Activated CD8-positive, alpha-beta T cell treated with anti-CD3 and anti-CD28 coated beads, Interleukin-2, amount 10 ng/mL, durations not matched to agents 7 days and 5 days (primary cell): ENCODE measurements at regions not wholly inside any gene's neighbourhood (a gene's known extent, or its start where the extent isn't known, plus 50 kb on each side); places are given as distances from the start of the nearest gene placed in this dataset. TPM values are rescaled to one million over a fixed set of nuclear protein-coding genes. Genes with fewer than 3 reads are reported as not detected.
"Not testable (repeated sequence)": the region's sequence is repeated elsewhere in the genome, so short reads cannot be mapped to it uniquely, and the experiment has no call there.

ENCODE experiments used
- ATAC-seq: fragments of 150-1000 bp; cut with Tn5 transposase; one replicate; pipeline ENCODE4 v1.10.0; 2021; ENCODE audit warnings: moderate library complexity
- CTCF ChIA-PET: fragments of 350-600 bp; sonication (Branson Sonifier 250); formaldehyde crosslinking; loops from one replicate; lab custom pipeline; 2021; ENCODE audit warnings: antibody characterized with exemption; lab: Charles Lee
- POLR2A ChIA-PET: fragments of 350-600 bp; sonication (Branson Sonifier 250); formaldehyde crosslinking; loops from one replicate; lab custom pipeline; 2021; ENCODE audit warnings: antibody characterized with exemption; lab: Charles Lee
- DNase-seq: peaks from one replicate; pipeline ENCODE4 v3.0.0-alpha.2; 2020
- H3K27ac Mint-ChIP-seq: one replicate; pipeline ENCODE4 v1.8.0; 2021; ENCODE audit warnings: mild to moderate bottlenecking, mixed read lengths
- H3K27me3 Mint-ChIP-seq: one replicate; pipeline ENCODE4 v1.8.0; 2021; ENCODE audit warnings: low read depth, mixed read lengths
- H3K36me3 Mint-ChIP-seq: one replicate; pipeline ENCODE4 v1.8.0; 2021; ENCODE audit warnings: low read depth, mixed read lengths
- H3K4me1 Mint-ChIP-seq: one replicate; pipeline ENCODE4 v1.8.0; 2021; ENCODE audit warnings: low read depth, mixed read lengths
- H3K4me3 Mint-ChIP-seq: one replicate; pipeline ENCODE4 v1.8.0; 2021; ENCODE audit warnings: mild to moderate bottlenecking, mixed read lengths
- H3K9me3 Mint-ChIP-seq: one replicate; pipeline ENCODE4 v1.8.0; 2022; ENCODE audit warnings: mixed read lengths; ENCODE audit not compliant: insufficient read depth
- microRNA-seq: library from miRNA; unstranded; fragments of <30 nt; microRNA quantifications from one replicate; pipeline ENCODE4 v1.2.0, GENCODE V29; 2022

GRCh38 chrX:77347572-77347971 is 99.6 kb upstream of the FGF16 start:
- ATAC-seq (no peak), DNase-seq (no peak)
- Mint-ChIP-seq H3K27me3 (no peaks in the 10 kb centered on the region), H3K4me3 (no peak overlapping the region), H3K9me3 (no peaks in the 10 kb centered on the region), H3K4me1 (no peaks in the 10 kb centered on the region), H3K27ac (no peak overlapping the region), H3K36me3 (no peaks in the 10 kb centered on the region)
- POLR2A ChIA-PET: no interaction called here
- CTCF ChIA-PET: no interaction called here

GRCh38 chrX:77389891-77390290 is 57.3 kb upstream of the FGF16 start:
- Mint-ChIP-seq H3K9me3 (no peaks in the 10 kb centered on the region), H3K27me3 (peaks cover 4% of the 10 kb centered on the region)
- POLR2A ChIA-PET: interaction anchor here (0.6 kb wide), 1 partner anchor 9 kb away, joined by 3 read pairs; no protein-coding TSS in a partner anchor

GRCh38 chrX:77390365-77390764 is 56.8 kb upstream of the FGF16 start:
- DNase-seq, CTCF ChIA-PET, POLR2A ChIA-PET, H3K27ac Mint-ChIP-seq, ATAC-seq, H3K9me3 Mint-ChIP-seq, H3K4me3 Mint-ChIP-seq, H3K36me3 Mint-ChIP-seq, H3K4me1 Mint-ChIP-seq, H3K27me3 Mint-ChIP-seq: not testable (repeated sequence)

More at GRCh38 chrX:77389891-77390290, 57.3 kb upstream of the FGF16 start:
- ATAC-seq: no peak
- H3K36me3 Mint-ChIP-seq: no peaks in the 10 kb centered on the region
- H3K4me3 Mint-ChIP-seq: no peak overlapping the region
- no peaks in the 10 kb centered on the region for H3K4me1 Mint-ChIP-seq
- DNase-seq: no peak
- CTCF ChIA-PET: no interaction called here
- no peak overlapping the region for H3K27ac Mint-ChIP-seq

- H3K27me3 Mint-ChIP-seq: peaks cover 4% of the 10 kb centered on the region
- no peaks in the 10 kb centered on the region for H3K9me3 Mint-ChIP-seq
- no peaks in the 10 kb centered on the region for H3K4me1 Mint-ChIP-seq
- POLR2A ChIA-PET: no interaction called here
- DNase-seq (no peak), ATAC-seq (no peak)
- H3K36me3 Mint-ChIP-seq: no peaks in the 10 kb centered on the region
- H3K4me3 Mint-ChIP-seq: no peak overlapping the region
- H3K27ac Mint-ChIP-seq: no peak overlapping the region
- CTCF ChIA-PET: no interaction called here
Observed at GRCh38 chrX:77396781-77397180, 50.4 kb upstream of the FGF16 start.

Small RNAs in the stretch of these regions (microRNA-seq; reads per million reads assigned to microRNA genes)
- gene MIR325 (not detected), gene MIR384 (not detected)
